ENCODE measurements at regions not wholly inside any gene's neighbourhood (a gene's known extent, or its start where the extent isn't known, plus 50 kb on each side); places are given as distances from the start of the nearest gene placed in this dataset.

DNA sequence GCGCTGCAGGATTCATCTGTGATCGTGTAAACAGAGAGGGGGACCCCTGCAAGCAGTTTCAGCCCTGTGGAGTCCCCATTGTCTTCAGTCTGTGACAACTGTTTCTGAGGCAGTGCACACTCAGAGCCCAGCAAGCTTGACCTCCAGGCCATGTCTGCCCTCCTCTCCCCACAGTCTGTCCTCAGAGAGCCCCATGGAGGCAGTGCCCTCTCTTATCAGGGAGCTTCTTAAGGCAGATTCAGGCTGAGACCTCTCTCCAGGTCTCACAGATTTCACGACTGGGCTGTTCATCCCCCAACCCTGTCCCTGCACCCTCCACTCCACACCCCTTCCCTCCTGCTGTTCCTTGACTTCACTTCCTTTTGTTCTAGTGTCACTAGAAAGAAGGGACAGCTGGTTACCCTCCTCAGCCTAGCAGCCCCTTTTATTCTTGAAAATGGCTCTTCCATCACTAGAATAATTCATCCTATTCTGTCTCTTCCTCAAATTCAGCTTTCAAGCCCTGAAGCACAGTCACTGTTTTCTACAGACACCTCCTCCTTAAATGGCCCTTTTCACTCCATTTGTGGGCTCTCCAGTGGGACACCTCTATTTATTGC lies 218.4 kb downstream of the MED10 start:
- DNase-seq = no peak

DNA sequence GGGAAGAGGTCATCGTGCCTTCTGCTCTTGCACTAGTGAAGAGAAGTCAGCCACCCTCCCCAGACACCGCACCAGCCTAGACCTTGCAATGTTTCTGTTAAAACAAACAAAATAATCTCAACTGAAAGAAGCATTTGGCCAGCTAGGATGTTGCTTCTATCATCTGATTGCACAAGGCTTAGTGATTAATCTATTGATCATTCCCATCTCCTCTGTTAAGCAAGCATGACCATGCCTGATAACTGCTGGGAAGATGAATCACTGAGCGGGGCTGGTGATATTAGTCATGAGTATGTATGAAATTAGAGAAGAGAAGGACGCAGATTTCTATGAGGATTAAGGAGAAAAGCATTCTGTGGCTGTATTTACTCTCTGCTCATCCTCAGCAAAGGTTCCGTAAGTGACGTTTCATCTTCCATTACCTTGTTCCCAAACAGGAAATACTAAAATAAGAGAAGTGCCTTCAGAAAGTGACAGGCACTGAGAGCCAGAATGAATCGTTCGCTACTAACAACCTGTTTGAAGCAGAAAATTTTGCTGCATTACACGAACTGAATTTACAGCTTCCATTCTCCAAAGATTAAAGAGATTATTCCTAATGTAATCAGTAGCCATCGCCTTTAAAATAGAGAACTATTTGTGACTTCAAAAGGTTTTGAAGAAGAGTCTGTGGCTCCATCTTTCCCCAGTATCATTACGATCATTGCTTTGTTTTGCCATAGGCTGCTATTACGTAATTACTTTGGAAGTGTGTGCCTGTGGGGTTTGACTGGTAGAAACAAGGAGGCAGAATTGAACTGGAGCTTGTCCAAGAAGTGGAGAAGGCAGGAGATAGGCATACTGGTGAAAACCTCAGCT lies 219.1 kb downstream of the MED10 start:
- DNase-seq = no peak

DNA sequence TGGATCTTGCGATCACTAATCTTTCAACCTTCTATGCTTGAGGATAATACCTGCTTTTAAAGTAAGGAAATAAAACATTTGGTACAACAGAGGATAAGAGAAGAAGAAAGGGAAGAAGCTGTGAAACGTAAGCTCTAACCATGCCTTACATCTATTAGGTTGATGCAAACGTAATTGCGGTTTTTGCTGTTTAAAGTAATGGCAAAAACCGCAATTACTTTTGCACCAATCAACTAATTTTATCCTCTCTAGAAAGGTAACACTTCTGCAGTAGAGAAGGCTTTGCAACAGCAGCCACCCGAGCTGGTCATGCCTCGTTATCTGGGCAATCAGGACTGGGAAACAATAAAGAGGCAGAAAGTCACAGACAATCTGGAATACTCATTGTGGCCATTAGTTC lies 224.1 kb downstream of the MED10 start:
- DNase-seq = no peak

DNA sequence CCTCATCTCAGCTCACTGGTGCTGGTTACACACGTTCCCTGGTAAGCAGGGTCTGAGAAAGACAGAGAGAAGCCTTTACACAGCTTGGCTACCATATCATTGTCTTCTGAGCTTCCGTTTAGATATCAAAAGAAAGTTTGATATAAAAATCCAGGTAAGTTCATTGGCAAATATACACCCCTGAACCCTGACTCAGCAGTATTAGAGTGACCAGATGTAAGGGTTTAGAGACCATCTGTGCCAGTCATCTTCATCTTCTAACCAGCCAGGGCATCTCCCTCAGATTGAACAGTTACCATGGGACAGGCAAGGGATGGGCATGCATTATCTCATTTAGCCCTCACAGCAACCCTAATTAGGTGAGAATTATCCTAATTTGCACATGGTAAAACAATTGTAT lies 232.1 kb downstream of the MED10 start:
- DNase-seq = no peak

DNA sequence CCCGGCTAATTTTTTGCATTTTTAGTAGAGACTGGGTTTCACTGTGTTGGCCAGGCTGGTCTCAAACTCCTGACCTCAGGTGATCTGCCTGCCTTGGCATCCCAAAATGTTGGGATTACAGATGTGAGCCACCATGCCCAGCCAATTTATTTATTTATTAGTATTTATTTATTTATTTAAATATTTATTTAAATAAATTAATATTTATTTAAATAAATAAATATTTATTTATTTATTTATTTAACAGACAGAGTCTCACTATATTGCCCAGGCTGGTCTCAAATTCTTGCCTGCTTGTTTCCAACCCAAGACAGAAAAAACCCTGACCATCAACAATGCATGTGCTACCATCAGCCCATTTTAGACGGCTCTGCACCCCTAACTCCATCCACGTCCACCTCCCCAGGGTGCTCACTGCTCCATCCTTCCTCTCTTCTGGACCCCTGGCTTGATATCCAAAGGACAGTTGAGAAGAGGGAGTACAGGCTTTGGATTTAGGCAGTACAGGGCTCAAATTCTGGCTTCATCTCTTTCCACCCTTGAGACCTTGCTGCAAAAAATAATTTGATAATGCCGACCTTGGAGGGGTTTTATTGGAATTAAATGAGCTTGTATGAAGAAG lies 232.6 kb downstream of the MED10 start:
- no peak for DNase-seq

DNA sequence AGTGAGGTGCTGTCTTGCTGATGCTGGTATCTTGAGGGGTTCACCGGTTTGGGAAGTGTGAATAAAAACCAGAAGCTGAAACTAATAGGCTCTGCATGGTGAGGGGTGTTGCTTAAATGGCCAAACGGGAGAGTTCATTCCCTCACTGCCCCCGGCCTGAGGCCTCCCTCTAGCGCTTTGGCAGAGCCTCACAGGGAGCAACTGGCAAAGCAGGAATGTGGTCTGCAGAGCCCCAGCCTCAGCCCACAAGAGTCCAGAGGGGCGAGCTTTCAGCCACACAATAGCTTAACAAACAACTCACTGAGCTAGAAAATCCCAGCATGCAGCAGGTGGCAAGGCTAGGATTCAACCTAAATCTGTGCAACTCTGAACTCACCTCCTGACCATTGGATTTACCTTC lies 234.8 kb downstream of the MED10 start:
- no peak for DNase-seq

DNA sequence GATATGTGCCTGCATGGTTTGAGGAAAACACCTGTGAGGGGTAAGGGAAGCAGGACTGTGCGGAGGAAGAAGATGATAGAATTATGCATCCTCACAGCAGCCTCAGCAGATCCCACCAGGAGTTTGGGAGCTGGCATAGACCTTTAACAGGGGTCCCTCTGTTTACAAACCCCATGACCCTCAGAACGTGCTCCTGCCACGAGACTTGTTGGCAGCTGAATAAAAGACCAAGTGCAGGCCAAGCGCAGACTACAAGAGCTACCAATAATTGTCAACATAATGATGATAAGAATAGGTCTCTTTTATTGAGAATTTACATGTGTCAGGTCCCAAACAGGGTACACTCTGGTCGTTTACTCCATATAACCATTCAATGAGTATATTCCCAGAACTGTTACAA lies 236.0 kb downstream of the MED10 start:
- DNase-seq = no peak

DNA sequence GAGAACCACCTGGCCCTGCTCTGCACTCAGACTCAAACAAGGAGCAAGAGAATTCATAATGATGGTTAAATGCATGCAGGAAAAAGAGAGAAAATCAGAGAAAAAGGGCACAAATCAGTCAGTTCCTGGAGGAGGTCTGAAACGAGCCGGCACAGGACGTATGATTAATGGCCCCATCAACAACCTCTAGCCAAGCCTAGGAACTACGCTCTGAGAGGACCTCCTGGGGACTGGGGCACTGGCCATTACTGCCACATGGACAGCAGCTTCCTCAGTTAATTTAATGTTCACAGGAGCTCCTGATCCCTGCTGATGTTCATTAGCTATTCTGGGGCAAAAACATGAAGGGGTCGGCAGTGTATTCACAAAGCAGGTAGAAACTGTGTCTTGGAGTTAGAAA lies 238.1 kb downstream of the MED10 start:
- DNase-seq = no peak

DNA sequence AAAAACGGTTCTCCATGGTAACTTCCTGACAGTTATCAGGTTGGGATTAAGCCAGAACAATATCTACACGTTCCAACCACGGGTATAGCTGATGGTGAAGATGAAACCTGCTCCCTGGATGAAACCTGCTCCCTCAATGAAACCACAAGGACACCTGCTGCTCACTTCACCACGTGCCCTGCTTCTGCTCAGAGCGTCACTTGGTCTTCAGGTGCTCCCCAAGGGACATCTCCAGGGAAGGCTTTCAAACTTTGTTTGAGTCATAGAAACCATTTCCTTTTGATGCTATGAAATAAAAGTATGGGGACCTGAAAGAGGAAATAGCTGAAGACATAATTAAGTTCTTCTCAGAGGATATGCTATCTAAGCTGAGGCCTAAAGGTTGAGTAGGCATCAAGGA lies 242.4 kb downstream of the MED10 start:
- no peak for DNase-seq

DNA sequence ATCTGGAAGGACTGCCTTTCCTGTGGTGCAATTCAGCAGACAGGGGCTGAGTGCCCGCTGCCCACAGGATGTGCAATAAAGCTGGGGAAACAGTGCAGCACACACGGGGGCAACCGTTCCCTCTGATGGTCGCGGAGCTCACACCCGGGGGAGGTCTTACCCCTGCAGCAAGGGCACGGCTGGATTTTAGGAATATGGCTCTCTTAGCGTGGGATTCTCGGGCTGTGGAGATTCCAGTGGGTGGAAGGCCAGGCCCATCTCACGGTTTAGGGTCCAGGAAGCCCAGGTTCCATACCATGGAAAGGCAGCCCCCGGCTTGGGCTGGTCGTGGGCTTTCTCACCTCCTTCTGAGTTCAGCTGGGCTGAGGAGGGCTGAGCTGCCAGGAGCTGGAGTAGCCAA lies 244.1 kb downstream of the MED10 start:
- DNase-seq = no peak

DNA sequence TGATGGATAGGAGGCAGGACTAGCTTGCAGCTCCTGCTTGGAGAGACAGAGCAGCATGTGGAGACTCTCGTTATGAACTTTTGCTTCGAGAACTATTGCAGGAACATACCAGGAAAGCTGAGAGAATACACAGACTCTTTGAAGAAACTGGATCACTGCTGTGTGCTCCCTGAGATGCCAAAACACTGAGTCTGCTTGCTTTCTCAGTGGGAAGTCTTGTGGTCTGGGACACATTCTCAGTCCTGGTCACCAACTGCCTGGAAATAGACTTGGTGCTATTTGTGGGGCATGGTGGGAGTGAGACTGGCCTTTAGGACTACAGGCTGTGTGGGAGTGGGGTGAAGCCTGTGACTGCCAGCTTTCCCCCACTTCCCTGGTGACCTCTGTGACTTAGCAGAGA lies 252.6 kb downstream of the MED10 start:
- no peak for DNase-seq

DNA sequence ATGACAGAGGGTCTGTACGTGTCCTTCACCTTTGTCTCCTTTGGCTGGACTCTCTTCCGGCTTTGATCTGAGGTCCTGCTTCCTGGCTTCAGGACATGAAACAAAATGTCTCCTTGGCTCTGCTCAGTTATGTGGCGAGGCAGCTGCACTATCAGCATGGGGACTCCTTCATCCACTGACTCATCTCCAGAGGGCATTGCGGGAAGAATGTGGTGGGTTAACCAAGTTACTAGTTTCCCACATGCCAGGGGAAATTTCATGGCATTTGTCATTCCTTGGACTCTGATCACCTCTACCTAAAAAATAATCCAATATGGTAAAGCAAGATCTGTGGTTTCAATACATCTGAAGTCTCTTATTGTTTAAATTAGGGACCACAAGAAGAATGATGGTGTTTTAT lies 259.7 kb downstream of the MED10 start:
- DNase-seq = no peak

DNA sequence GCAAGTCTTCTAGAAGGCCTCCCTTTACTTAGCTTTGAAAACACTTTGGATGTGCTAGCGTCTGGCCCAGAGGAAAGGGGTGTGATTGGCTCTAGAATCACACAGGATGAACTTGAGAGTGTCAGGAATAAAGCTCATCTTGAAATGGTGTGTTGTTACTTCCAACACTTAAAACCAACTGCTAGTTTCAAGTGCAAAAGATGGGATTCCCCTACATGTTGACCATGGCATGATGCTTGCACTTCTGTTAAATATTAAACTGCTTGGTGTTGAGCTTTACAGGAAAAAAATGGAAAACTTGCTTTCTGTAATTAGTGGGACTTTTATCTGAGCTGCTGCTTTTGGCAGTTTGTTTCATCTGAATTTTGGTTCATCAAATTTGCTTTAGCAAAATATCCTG lies 261.1 kb downstream of the MED10 start:
- DNase-seq = no peak

DNA sequence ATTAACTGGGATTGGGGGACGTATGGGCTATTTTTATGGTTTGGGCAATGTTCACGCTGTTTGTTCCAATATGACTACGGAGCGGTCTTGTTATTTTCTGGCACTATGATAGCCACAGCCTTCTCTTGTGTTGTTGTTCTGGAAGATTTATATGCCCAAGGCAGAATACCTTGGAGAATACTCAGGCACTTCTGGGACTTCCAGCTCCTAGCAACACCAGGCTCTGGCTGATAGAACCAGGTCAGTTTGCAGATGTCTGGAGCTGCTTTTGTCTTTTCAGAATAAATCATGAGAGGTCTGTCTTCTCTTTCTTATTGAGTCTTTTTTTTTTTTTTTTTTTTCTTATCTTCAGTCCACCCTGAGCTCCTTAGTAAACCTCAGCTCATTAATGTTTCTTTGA lies 262.5 kb downstream of the MED10 start:
- no peak for DNase-seq

DNA sequence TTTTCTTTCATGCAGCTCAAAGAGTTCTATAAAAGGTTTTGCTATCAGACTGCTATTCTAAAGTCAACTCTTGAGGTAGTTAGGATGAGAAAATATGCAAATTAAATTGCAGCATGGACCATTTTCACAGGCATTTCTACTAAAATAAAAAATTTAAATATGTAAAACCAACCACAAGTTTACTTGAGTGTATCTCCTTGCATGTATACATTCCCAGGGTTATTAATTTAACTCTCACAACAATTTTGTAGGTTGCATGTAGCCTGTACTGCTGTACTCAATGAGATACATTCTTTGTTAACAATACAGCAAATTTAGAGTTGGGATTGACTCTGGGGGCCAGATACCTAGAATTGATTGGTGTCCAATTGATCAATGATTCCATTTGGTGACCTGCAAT lies 265.8 kb downstream of the MED10 start:
- no peak for DNase-seq

DNA sequence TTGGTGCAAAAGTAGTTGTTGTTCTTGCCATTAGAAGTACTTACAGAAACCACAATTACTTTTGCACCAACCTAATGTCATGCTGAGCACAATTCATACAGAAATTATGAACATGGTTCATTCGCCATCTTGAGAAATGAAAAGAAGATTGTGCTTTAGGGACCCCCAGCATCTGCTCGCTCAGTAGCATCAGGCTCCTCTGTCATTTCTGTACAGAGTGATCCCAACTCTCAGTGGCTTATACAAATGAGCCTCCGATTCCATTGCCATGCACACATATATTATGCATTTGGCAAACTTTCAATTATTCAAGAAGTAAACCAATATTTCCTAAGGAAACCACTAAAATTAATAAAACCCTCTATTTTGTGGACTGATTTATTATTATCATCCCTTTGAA lies 266.2 kb downstream of the MED10 start:
- DNase-seq = no peak

DNA sequence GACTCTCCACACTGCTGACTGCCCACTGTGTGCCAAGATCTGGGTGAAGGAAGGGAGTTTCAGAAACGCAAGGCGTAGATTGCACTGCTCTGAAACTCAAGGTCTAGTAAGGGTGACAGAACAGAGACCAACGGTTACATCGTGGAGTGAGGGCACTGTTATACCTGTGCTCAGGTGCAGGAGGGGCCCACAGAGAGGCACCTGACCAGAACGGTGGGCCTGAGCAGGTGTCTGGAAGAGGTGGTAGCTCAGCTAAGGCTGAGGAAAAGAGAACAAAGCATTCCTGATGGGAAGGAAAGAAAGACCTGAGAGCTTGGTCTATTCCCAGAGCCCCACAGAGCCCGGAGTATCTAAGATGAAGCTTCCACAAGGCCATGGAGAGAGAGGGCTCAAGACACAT lies 267.2 kb downstream of the MED10 start:
- no peak for DNase-seq

DNA sequence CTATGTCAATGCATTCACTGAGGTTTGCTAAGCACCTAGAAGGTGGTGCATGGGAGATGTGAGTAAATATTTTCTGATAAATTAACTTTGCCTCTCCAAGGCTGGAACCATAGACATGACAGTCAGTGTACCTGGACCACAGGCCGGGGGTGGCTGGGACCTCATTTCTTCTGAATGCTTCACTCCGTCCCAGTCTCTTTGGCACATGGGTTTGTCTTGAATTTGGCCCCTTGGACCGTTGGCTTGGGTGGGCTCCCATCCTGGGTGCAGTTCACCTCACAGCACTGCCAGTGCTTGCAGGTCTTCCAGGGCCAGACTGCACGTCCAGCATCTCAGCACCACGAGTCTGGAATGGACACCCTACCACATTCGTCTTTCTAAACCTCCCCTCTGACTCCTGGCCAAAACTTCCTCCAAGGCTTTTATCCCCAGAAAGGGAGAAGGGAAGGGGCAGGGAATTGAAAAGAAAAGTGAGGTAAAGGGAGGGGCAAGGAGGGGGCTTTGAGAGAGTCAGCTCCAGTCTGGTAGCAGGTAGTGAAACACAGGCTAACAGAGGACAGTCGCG lies 267.8 kb downstream of the MED10 start:
- DNase-seq = no peak

DNA sequence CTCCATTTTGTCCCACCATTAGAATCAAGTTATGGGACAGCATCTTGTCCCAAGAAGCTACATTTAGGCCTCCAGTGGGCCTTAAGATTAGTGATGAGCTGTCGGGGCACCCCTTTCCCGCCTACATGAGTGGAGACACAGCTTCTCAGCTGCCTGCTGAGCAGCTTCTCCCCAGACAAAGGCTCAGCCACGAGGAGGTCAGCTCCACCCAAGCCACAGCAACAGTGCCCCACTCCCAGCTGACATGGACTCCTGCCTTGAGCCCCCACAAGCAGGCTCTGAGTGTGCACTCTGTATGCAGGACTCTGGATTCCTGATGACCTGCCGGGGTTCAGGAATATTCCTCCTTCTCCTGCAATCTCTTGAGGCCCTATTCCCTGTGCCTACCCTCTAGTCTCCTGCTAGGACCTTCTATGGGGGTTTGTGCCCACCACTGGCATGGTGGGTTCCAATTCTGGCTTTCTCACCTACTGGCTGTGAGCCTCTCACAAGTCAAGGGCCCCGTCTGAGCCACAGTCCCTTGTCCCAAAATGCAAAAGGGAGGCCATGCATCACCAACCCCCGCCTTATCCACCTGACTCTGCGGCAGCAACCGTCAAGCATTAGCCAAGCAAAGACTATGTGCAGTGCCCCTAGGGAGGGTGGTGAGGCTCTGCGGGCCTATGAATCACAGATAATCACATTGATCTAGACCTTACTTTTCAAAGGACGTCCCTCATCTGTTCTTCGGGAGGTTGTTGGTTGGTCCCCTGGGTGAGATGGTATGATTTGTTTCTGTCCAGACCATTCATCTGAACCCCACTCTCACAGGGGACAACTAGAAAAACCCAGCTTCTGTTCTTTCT lies 269.1 kb downstream of the MED10 start:
- no peak for DNase-seq

DNA sequence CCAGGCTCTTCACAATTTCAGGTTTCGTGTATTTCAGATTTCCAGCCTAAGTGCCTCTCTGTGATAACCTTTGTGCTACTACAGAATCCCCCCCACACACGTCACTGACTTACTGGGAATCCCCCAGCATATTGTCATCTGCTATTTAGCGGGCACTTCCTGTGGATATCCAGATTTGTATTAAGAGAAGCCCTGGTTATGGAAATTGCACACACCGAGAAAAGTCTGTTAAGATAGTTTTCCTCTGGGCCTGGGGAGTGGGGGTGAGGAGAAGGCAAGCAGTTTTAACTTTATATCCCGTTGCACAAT lies 269.9 kb downstream of the MED10 start:
- no peak for DNase-seq

DNA sequence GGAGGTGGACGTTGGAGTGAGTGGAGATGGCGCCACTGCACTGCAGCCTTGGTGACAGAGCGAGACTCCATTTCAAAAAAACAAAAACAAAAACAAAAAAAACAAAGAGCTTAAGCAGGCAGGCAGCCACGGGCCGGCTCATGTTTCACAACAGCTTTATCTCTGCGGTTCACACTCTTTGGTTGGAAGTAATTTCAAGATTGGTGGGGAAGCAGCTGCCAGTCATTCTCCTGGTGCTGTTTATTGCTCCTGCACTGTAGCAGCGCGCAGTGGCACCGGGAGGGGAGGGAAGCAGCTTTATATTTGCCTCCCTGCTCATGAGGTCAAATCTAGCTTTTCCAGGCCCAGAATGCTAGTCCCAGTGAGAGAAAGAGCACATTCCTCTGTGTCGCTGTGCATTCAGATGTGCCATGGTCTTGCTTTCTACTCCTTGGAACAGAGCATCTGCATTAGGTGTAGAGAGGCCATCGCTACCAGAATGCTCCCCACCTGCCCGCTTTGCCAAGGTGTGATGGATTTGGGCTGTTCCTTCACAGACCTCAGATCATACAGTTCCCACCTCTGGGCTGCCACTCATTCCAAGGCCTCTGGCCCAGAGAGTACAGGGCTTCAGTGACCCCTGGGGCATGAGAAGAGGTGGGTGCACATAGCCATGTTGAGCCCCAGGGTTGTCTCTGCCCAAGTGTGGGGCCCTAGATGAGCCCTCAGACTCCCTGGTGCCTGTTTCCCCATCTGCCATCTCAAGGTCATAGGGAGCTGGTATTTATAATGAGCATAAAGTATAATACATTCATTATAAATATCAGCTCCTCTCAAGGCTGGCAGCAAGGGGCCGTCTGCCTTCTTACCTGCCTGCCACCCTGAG lies 270.4 kb downstream of the MED10 start:
- DNase-seq = no peak

DNA sequence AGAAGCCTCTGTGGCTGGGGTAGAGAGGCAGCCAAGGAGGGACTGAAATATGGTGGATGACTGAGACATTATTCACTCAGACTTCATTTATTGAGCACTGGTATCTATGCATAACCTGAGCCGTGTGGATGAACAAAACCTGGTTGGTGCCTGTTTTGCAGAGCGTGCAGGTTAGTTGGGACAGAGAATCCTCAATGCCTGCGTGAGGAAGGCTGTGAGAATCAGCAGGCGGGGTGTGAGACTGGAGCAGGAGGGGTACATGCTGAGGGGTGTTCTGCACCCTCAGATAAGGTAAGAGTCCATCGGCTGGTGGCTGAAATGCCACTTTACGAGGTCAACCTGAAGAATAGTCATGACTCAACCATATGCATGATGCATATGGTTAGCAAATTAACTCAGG lies 271.6 kb downstream of the MED10 start:
- DNase-seq = no peak

All from activated CD4-positive, alpha-beta T cell treated with anti-CD3 and anti-CD28 coated beads, Interleukin-2, amount 50 U/mL, for 1 hour (primary cell).